ENCODE measurements at regions not wholly inside any gene's neighbourhood (a gene's known extent, or its start where the extent isn't known, plus 50 kb on each side); places are given as distances from the start of the nearest gene placed in this dataset.

DNA sequence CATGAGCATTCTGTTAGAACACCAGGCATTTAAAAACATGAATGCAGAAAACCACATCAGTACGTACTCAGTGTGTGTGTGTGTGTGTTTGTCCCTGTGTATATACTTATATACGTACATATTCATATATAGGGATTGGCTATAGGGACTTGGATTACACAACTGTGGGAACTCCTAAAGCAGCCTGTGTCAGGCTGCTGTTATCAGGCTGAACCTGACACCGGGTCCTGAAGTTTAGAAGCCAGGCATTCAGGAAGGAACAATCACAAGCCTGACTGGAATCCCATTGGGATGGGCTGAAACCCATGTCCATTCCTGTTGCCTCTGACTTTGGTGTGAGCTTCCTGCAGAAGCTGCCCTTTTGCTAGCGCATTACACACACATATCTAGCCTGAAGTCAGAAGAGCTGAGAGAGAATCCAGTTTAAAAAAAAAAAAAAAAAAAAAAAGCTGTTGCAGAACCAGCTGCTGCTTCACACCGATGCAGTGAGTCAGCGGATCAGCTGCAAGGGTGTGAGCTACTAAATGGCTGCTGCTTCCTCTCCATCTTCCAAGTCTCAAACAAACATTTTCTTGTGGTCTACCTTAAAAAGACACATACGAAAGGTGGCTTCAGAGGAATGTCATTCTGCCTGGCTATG is 348.1 kb downstream of the THBS2 start:
- Histone ChIP-seq H3K4me2 (replicated peaks; ENCODE audit: low read depth, low read length, poor library complexity, severe bottlenecking) (no peak overlapping the region), H4K20me1 (ENCODE audit: control insufficient read depth, insufficient read depth, low read length, poor library complexity, severe bottlenecking) (no peaks in the 10 kb centered on the region), H3K36me3 (replicated peaks in 1 of 2; ENCODE audit: control extremely low read depth in 1 of 2, control insufficient read depth in 1 of 2, extremely low read depth in 1 of 2, insufficient read depth in 2 of 2, low read length in 1 of 2) (no peaks in the 10 kb centered on the region), H3K79me2 (ENCODE audit: control insufficient read depth, insufficient read depth, low read length) (no peaks in the 10 kb centered on the region), H3K4me3 (ENCODE audit: control extremely low read depth in 1 of 5, extremely low read depth in 1 of 5, insufficient read depth in 1 of 5, low read depth in 2 of 5, low read length in 4 of 5) (no peak overlapping the region), H2AFZ (ENCODE audit: insufficient read depth, low read depth, low read length, poor library complexity, severe bottlenecking) (no peak overlapping the region), H3K9ac (ENCODE audit: low read length) (no peak overlapping the region), H3K27me3 (replicated peaks in 1 of 4; ENCODE audit: control extremely low read depth in 1 of 4, control insufficient read depth in 3 of 4, insufficient read depth in 4 of 4, low read length in 3 of 4) (no peaks in the 10 kb centered on the region), H3K27ac (ENCODE audit: low read length in 2 of 2) (no peak overlapping the region), H3K4me1 (ENCODE audit: control insufficient read depth in 2 of 2, insufficient read depth in 2 of 2, low read length in 2 of 2) (no peaks in the 10 kb centered on the region), H3K9me3 (ENCODE audit: control extremely low read depth in 1 of 3, control insufficient read depth in 2 of 3, insufficient read depth in 1 of 3, low read length in 2 of 3) (peaks cover 0 to 12% (median 0%) of the 10 kb centered on the region in 3 donors)
- Mint-ChIP-seq H3K4me1 (no peaks in the 10 kb centered on the region), H3K4me3 (no peak overlapping the region), H3K27me3 (peaks cover 6% of the 10 kb centered on the region), H3K9me3 (ENCODE audit: insufficient read depth) (no peaks in the 10 kb centered on the region), H3K27ac (no peak overlapping the region)
- TF ChIP-seq CTCF (IDR thresholded peaks at IDR 0.05) (no peak), EZH2 (IDR thresholded peaks at IDR 0.05; ENCODE audit: borderline replicate concordance, insufficient read depth, low read depth, low read length, poor library complexity, severe bottlenecking) (no peak)
- ChIA-PET POLR2A (no interaction called here), CTCF (no interaction called here)
- DNase-seq = no peak
- intact Hi-C loops (cut with micrococcal nuclease) = no loop called here
- 66% methylated on average over 4 of the region's 7 CpGs for WGBS (ENCODE audit: insufficient coverage)
- ATAC-seq (ENCODE audit: low read depth) = no peak

DNA sequence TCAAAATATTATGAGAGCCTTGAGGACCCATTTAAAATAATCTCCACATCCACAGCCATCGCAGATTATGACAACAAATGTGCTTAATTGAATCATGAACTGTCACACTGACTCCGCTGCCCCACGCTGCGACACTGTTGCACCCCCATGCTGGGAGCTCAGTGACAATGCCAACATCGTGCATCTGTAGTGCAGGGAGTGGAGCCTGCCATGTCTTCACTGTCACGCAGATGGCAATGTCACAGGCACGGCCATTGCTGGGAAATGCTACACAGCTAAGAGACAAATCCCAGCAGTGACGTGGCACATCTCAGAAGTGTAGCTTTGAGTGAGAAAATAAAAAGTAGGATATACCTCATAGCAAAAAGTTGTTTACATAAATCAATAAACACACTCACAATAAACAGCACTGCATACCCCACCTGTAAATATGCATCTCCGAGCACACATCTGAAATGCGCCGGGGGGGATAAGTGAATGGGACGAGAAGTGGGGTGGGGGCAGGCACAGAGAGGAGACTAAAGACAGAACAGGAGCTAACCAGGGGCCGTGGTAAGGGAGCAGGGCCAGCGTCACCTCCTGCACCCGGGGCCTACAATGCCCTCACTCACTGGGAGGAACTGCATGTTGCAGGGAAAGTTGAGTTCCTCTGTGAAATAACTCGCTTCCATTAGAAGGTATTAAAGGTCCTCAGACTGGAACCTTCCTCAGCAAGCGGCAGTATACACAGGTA is 349.9 kb downstream of the THBS2 start:
- 95% methylated on average over 10 of the region's 17 CpGs for WGBS (ENCODE audit: insufficient coverage)
- no peak for DNase-seq
- H3K4me1 Mint-ChIP-seq = no peaks in the 10 kb centered on the region
- no peak overlapping the region for H3K27ac ChIP-seq (ENCODE audit: low read length in 2 of 2)
- no peaks in the 10 kb centered on the region for H3K4me1 ChIP-seq (ENCODE audit: control insufficient read depth in 2 of 2, insufficient read depth in 2 of 2, low read length in 2 of 2)
- H3K79me2 ChIP-seq (ENCODE audit: control insufficient read depth, insufficient read depth, low read length) = no peaks in the 10 kb centered on the region
- H3K9me3 Mint-ChIP-seq (ENCODE audit: insufficient read depth) = no peaks in the 10 kb centered on the region
- H3K9me3 ChIP-seq (ENCODE audit: control extremely low read depth in 1 of 3, control insufficient read depth in 2 of 3, insufficient read depth in 1 of 3, low read length in 2 of 3) = peaks cover 0 to 5% (median 0%) of the 10 kb centered on the region in 3 donors
- H3K27me3 ChIP-seq (replicated peaks in 1 of 4; ENCODE audit: control extremely low read depth in 1 of 4, control insufficient read depth in 3 of 4, insufficient read depth in 4 of 4, low read length in 3 of 4) = no peaks in the 10 kb centered on the region
- no peak overlapping the region for H3K27ac Mint-ChIP-seq
- TF ChIP-seq EZH2 (IDR thresholded peaks at IDR 0.05; ENCODE audit: borderline replicate concordance, insufficient read depth, low read depth, low read length, poor library complexity, severe bottlenecking) (no peak), CTCF (IDR thresholded peaks at IDR 0.05) (no peak)
- intact Hi-C loops (cut with micrococcal nuclease) = no loop called here
- no peaks in the 10 kb centered on the region for H4K20me1 ChIP-seq (ENCODE audit: control insufficient read depth, insufficient read depth, low read length, poor library complexity, severe bottlenecking)
- H3K9ac ChIP-seq (ENCODE audit: low read length) = no peak overlapping the region
- no peaks in the 10 kb centered on the region for H3K36me3 ChIP-seq (replicated peaks in 1 of 2; ENCODE audit: control extremely low read depth in 1 of 2, control insufficient read depth in 1 of 2, extremely low read depth in 1 of 2, insufficient read depth in 2 of 2, low read length in 1 of 2)
- ATAC-seq (ENCODE audit: low read depth) = no peak
- CTCF ChIA-PET = interaction anchor here (1.2 kb wide), 1 partner anchor 15 kb away, joined by 3 read pairs; no protein-coding TSS in a partner anchor
- POLR2A ChIA-PET = no interaction called here
- H3K4me3 ChIP-seq (ENCODE audit: control extremely low read depth in 1 of 5, extremely low read depth in 1 of 5, insufficient read depth in 1 of 5, low read depth in 2 of 5, low read length in 4 of 5) = no peak overlapping the region
- H3K27me3 Mint-ChIP-seq = peaks cover 14% of the 10 kb centered on the region
- H3K4me3 Mint-ChIP-seq = no peak overlapping the region
- no peak overlapping the region for H3K4me2 ChIP-seq (replicated peaks; ENCODE audit: low read depth, low read length, poor library complexity, severe bottlenecking)
- H2AFZ ChIP-seq (ENCODE audit: insufficient read depth, low read depth, low read length, poor library complexity, severe bottlenecking) = no peak overlapping the region

Measured in B cell (primary cell).